Astrocyte (in vitro differentiated cells and primary cell): ENCODE measurements at regions not wholly inside any gene's neighbourhood (a gene's known extent, or its start where the extent isn't known, plus 50 kb on each side); places are given as distances from the start of the nearest gene placed in this dataset.

ENCODE experiments used
- CTCF ChIP-seq: IDR thresholded peaks from 2 replicates; pipeline ENCODE4 v1.5.1; 2011; ENCODE audit warnings: low read depth, mild to moderate bottlenecking, inconsistent platforms, low read length, moderate library complexity; ENCODE audit not compliant: insufficient read depth
- EZH2 ChIP-seq: IDR thresholded peaks from 2 replicates; pipeline ENCODE4 v1.6.1; 2012; ENCODE audit warnings: mild to moderate bottlenecking, low read length, inconsistent platforms; ENCODE audit not compliant: insufficient read depth

- no peak for TF ChIP-seq CTCF
- TF ChIP-seq EZH2, result no peak
Measured at GRCh38 chr11:15840966-15841365, 515.4 kb downstream of the SOX6 start.
